ENCODE measurements at regions not wholly inside any gene's neighbourhood (a gene's known extent, or its start where the extent isn't known, plus 50 kb on each side); places are given as distances from the start of the nearest gene placed in this dataset.
A peak's percentile ranks its signal among the peaks of the same experiment; 100 is the strongest.

DNA sequence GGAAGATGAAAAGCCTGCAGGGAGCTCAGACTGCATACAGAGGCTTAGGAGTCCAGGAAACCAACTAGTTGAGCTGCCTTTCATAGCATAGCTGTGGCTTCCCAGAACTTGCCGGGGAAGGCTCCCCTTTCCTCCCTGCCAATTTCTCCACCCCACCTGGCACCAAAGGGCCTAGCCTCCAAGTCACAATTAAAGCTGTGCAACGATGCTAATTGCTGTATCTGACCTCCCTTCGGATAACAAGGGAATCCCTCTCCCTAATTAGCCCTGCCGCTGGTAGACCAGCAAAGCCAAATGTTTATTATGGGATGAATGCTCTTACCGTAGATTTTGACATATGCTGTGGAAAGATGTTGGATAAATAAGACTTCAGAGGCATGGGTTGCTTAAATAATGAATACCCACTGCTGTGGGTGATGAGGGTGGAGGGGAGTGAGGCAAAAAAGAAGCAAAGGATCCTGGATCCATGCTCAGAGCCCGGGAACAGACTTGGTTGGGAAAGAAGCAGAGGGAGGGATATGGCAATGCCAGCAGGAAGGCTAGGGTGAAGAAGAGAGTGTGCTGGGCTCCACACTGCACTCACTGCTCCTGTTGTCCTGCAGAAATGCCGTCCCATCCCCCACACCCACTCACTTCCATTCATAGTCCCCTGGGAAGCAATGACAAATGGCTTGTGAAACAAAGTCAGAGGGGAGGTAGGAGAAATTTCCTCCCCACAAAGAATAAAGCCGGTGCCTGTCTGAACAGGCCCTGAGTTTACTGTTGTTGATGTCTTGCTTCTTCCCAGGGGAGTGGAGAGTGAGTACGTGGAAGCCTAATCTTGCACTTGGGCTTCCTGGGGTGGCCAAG is 608.1 kb upstream of the CADM1 start:
- H3K4me3 ChIP-seq (ENCODE audit: low read length): no peak overlapping the region
- DNase-seq (ENCODE audit: low read depth): no peak
- TF ChIP-seq, protein P1, sequence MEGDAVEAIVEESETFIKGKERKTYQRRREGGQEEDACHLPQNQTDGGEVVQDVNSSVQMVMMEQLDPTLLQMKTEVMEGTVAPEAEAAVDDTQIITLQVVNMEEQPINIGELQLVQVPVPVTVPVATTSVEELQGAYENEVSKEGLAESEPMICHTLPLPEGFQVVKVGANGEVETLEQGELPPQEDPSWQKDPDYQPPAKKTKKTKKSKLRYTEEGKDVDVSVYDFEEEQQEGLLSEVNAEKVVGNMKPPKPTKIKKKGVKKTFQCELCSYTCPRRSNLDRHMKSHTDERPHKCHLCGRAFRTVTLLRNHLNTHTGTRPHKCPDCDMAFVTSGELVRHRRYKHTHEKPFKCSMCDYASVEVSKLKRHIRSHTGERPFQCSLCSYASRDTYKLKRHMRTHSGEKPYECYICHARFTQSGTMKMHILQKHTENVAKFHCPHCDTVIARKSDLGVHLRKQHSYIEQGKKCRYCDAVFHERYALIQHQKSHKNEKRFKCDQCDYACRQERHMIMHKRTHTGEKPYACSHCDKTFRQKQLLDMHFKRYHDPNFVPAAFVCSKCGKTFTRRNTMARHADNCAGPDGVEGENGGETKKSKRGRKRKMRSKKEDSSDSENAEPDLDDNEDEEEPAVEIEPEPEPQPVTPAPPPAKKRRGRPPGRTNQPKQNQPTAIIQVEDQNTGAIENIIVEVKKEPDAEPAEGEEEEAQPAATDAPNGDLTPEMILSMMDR (conservative IDR thresholded peaks at IDR 0.05; ENCODE audit: low read depth, low read length): no peak

DNA sequence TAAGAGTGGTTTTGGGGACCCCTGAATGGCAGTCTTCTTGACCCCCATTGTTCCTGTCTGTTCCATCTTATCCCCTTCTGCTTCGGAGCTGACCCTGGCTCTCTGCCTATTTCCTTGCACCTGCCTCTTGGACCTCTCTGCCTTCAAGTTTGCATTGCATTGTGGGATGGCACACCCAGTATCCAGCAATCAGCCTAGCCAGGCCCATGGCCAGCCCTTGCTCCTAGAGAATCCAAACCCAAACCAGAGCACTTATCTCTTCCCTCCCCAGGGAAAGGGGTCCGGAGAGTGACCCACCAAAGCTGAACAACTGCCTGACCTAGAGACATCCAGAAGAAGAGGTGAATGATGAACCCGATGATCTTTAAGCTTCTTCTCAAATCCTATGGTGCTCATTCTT is 607.3 kb upstream of the CADM1 start:
- no peak overlapping the region for H3K4me3 ChIP-seq (ENCODE audit: low read length)
- no peak for DNase-seq (ENCODE audit: low read depth)
- TF ChIP-seq, protein P1 (conservative IDR thresholded peaks at IDR 0.05; ENCODE audit: low read depth, low read length): no peak

DNA sequence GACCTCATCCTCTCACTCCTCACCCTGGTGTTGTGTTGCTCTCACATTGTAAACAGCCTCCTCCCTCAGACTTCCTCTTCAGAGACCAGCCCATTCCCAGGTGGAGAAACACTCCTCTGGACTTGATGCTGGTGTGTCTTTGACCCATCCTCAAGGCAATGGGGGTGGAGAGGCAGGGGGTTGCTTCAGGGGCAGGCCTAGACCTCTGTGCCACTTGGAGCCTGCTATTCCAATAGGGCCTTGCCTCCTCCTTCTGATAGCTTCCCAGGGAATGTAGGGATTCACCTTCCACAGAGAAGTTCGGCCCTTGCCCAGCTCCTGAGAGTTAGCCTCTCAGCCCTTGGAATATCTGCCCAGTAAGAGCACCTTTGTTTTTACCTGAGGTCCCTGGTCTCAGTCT is 606.6 kb upstream of the CADM1 start:
- no peak for DNase-seq (ENCODE audit: low read depth)
- TF ChIP-seq, protein P1 (conservative IDR thresholded peaks at IDR 0.05; ENCODE audit: low read depth, low read length): no peak

DNA sequence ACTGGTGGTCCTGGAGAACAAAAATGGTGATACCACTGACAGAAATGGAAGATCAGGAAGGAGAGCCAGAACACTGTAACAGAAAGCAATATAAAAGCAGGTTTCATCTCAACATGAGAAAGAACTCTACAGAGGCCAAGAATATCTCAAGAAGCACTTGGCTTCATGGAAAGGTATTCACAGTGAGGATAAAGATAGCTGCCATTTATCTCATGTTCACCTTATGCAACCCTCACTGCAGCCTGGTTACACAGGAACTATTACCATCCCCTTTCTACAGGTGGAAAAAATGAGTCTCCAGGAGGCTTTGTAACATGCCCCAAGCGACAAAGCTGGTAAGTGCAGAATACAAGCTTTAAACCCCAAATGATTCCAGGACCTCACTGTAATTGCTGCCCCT is 606.1 kb upstream of the CADM1 start:
- no peak for DNase-seq (ENCODE audit: low read depth)
- TF ChIP-seq, protein P1 (conservative IDR thresholded peaks at IDR 0.05; ENCODE audit: low read depth, low read length): no peak

More for the DNA sequence above, 606.6 kb upstream of the CADM1 start:
- H3K4me3 ChIP-seq (ENCODE audit: low read length): no peak overlapping the region

DNA sequence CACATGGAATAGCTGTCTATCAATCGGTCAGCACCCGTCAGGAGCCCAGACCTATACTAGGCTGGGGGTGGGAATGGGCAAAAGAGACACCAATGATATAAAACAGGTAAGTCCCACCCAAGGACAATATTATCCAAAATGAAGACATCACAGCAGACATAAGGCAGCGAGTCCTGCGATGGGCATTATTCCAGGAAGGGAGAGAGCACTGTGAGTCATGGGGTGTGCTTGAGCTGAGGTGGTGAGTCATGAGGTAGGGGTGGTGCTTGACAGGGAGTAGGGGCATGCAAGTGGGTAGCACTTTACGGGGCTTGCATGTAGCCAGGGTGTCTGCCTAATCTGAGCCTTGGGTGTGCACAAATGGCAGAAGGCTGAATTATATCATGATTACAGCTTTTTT is 605.0 kb upstream of the CADM1 start:
- H3K4me3 ChIP-seq (ENCODE audit: low read length): no peak overlapping the region
- TF ChIP-seq, protein P1 (conservative IDR thresholded peaks at IDR 0.05; ENCODE audit: low read depth, low read length): no peak
- DNase-seq (ENCODE audit: low read depth): peak; percentile 8

More for the DNA sequence above, 606.1 kb upstream of the CADM1 start:
- H3K4me3 ChIP-seq (ENCODE audit: low read length): no peak overlapping the region

DNA sequence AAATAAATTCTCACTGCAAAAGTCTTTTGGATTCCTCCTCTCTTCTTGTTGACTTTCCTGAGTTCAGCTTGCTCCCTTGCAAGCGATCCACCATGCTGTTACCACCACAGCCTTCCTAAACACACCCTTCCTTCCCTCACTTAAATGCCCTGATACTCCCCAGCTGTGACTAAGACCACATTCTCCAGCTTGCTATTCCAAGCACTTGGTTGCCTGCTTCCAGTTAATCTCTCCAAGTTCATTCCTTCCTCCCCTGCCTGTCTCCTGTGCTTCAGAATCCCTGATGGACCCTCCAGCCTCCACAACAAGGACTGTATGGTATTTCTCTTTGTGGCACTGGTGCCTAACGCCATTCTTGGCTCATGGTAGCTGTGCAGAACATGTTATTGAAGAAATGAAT is 603.9 kb upstream of the CADM1 start:
- DNase-seq (ENCODE audit: low read depth): no peak
- TF ChIP-seq, protein P1 (conservative IDR thresholded peaks at IDR 0.05; ENCODE audit: low read depth, low read length): no peak
- H3K4me3 ChIP-seq (ENCODE audit: low read length): no peak overlapping the region

DNA sequence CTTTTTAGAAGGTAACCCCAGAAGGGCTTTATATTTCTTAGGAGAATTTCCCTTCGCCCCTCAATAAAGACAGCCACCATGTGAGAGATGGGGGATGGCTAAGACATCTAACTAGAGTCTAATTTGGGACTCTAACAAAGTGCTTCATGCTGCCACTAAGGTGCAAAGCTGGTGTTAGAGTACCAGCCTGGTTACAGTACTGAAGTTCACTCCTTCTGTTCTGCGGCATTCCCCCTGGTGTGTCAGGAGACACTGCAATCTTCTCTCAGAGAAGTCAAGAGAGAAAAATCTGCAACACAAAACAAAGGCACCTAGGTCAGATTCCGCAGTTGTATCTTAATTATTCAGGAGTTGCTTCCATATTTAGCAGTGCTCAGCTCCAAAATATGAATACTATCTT is 603.0 kb upstream of the CADM1 start:
- DNase-seq (ENCODE audit: low read depth): no peak
- no peak overlapping the region for H3K4me3 ChIP-seq (ENCODE audit: low read length)

More for the DNA sequence above, 603.0 kb upstream of the CADM1 start:
- TF ChIP-seq, protein P1 (conservative IDR thresholded peaks at IDR 0.05; ENCODE audit: low read depth, low read length): no peak

Data from retinal pigment epithelial cell (primary cell).